ENCODE measurements at regions not wholly inside any gene's neighbourhood (a gene's known extent, or its start where the extent isn't known, plus 50 kb on each side); places are given as distances from the start of the nearest gene placed in this dataset.

- Histone ChIP-seq H3K4me2 (no peak overlapping the region), H3K36me3 (no peaks in the 10 kb centered on the region), H3K4me3 (no peak overlapping the region), H3K27me3 (no peaks in the 10 kb centered on the region), H3K9me3 (no peaks in the 10 kb centered on the region), H4K20me1 (no peaks in the 10 kb centered on the region), H3K27ac (no peak overlapping the region), H3K9ac (no peak overlapping the region), H3K4me1 (no peaks in the 10 kb centered on the region)
- no peak for TF ChIP-seq Cebpa-rat (IDR thresholded peaks at IDR 0.05)
These were observed 211.7 kb upstream of the TTC14 start for GRCh38 chr3:180390313-180390712.

- no peak for TF ChIP-seq Cebpa-rat (IDR thresholded peaks at IDR 0.05)
- H3K27me3 ChIP-seq = no peaks in the 10 kb centered on the region
These were observed 211.0 kb upstream of the TTC14 start for GRCh38 chr3:180391001-180391400.

GRCh38 chr3:180401226-180401625 is 200.7 kb upstream of the TTC14 start:
- no peak overlapping the region for H3K27ac ChIP-seq
- no peak for TF ChIP-seq Cebpa-rat (IDR thresholded peaks at IDR 0.05)
- no peak overlapping the region for H3K4me2 ChIP-seq

More at GRCh38 chr3:180391001-180391400, 211.0 kb upstream of the TTC14 start:
- H3K27ac ChIP-seq = no peak overlapping the region
- H3K4me1 ChIP-seq = no peaks in the 10 kb centered on the region
- H3K4me3 ChIP-seq = no peak overlapping the region
- no peaks in the 10 kb centered on the region for H3K36me3 ChIP-seq
- no peaks in the 10 kb centered on the region for H3K9me3 ChIP-seq
- no peak overlapping the region for H3K9ac ChIP-seq
- H3K4me2 ChIP-seq = no peak overlapping the region
- no peaks in the 10 kb centered on the region for H4K20me1 ChIP-seq

GRCh38 chr3:180402471-180403073 is 199.4 kb upstream of the TTC14 start:
- no peaks in the 10 kb centered on the region for H3K4me1 ChIP-seq
- H3K4me3 ChIP-seq = no peak overlapping the region
- no peak overlapping the region for H3K4me2 ChIP-seq
- no peak overlapping the region for H3K9ac ChIP-seq
- no peaks in the 10 kb centered on the region for H4K20me1 ChIP-seq
- no peaks in the 10 kb centered on the region for H3K27me3 ChIP-seq
- no peaks in the 10 kb centered on the region for H3K36me3 ChIP-seq
- no peak overlapping the region for H3K27ac ChIP-seq
- TF ChIP-seq Cebpa-rat (IDR thresholded peaks at IDR 0.05) = no peak
- no peaks in the 10 kb centered on the region for H3K9me3 ChIP-seq

More at GRCh38 chr3:180401226-180401625, 200.7 kb upstream of the TTC14 start:
- no peak overlapping the region for H3K4me3 ChIP-seq
- H3K9me3 ChIP-seq = no peaks in the 10 kb centered on the region
- no peaks in the 10 kb centered on the region for H3K27me3 ChIP-seq
- no peaks in the 10 kb centered on the region for H3K36me3 ChIP-seq
- H3K9ac ChIP-seq = no peak overlapping the region
- no peaks in the 10 kb centered on the region for H4K20me1 ChIP-seq
- H3K4me1 ChIP-seq = no peaks in the 10 kb centered on the region

DNA sequence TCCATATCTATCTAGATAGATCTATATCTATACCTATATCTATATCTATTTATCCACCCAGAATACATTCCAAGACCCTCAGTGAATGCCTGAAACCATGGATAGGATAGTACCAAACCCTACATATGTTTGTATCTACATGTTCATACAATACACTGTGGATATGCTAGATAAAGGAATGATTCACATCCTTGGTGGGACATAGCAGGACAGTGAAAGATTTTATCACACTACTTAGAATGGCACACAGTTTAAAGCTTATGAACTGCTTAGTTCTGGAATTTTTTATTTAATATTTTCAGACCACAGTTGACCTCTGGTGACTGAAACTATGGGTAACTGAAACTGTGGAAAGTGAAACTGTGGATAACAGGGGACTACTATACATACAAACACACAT is 198.8 kb upstream of the TTC14 start:
- H3K27me3 ChIP-seq = no peaks in the 10 kb centered on the region
- H3K36me3 ChIP-seq = no peaks in the 10 kb centered on the region
- H3K4me1 ChIP-seq = no peaks in the 10 kb centered on the region
- H3K9me3 ChIP-seq = no peaks in the 10 kb centered on the region
- no peak overlapping the region for H3K4me2 ChIP-seq
- H3K4me3 ChIP-seq = no peak overlapping the region
- H3K27ac ChIP-seq = no peak overlapping the region
- no peak for TF ChIP-seq Cebpa-rat (IDR thresholded peaks at IDR 0.05)
- no peaks in the 10 kb centered on the region for H4K20me1 ChIP-seq
- no peak overlapping the region for H3K9ac ChIP-seq

- H3K4me2 ChIP-seq = no peak overlapping the region
- no peaks in the 10 kb centered on the region for H3K9me3 ChIP-seq
- no peaks in the 10 kb centered on the region for H3K27me3 ChIP-seq
- no peak overlapping the region for H3K27ac ChIP-seq
- H4K20me1 ChIP-seq = no peaks in the 10 kb centered on the region
- no peaks in the 10 kb centered on the region for H3K4me1 ChIP-seq
- no peak overlapping the region for H3K9ac ChIP-seq
- no peak for TF ChIP-seq Cebpa-rat (IDR thresholded peaks at IDR 0.05)
- no peaks in the 10 kb centered on the region for H3K36me3 ChIP-seq
- no peak overlapping the region for H3K4me3 ChIP-seq
These were observed 193.3 kb upstream of the TTC14 start for GRCh38 chr3:180408654-180409053.

GRCh38 chr3:180409170-180409569 is 192.8 kb upstream of the TTC14 start:
- Histone ChIP-seq H3K27me3 (no peaks in the 10 kb centered on the region), H4K20me1 (no peaks in the 10 kb centered on the region), H3K27ac (no peak overlapping the region), H3K4me2 (no peak overlapping the region), H3K9ac (no peak overlapping the region), H3K36me3 (no peaks in the 10 kb centered on the region), H3K4me1 (no peaks in the 10 kb centered on the region), H3K4me3 (no peak overlapping the region), H3K9me3 (no peaks in the 10 kb centered on the region)
- TF ChIP-seq Cebpa-rat (IDR thresholded peaks at IDR 0.05) = no peak

DNA sequence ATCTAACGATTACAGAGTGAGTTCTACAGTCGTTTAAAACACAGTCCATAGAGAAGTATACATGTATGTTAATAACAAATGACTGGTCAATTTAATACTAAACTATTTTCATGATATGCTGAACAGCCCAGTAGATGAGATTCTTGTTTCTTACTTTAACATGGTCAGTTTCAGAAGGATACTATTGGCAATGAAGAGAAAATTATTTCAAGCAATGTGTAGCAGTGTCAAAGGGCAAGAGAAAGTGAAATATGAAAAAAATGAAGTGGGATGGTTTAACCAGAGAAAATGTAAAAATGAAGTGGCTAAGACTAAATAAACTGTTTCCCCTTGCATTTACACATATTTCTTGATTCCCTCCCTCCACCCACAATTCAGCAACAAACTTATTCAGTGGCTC is 192.1 kb upstream of the TTC14 start:
- TF ChIP-seq Cebpa-rat (IDR thresholded peaks at IDR 0.05) = no peak
- Histone ChIP-seq H4K20me1 (no peaks in the 10 kb centered on the region), H3K27ac (no peak overlapping the region), H3K9me3 (no peaks in the 10 kb centered on the region), H3K9ac (no peak overlapping the region), H3K4me1 (no peaks in the 10 kb centered on the region), H3K4me2 (no peak overlapping the region), H3K27me3 (no peaks in the 10 kb centered on the region), H3K36me3 (no peaks in the 10 kb centered on the region), H3K4me3 (no peak overlapping the region)

DNA sequence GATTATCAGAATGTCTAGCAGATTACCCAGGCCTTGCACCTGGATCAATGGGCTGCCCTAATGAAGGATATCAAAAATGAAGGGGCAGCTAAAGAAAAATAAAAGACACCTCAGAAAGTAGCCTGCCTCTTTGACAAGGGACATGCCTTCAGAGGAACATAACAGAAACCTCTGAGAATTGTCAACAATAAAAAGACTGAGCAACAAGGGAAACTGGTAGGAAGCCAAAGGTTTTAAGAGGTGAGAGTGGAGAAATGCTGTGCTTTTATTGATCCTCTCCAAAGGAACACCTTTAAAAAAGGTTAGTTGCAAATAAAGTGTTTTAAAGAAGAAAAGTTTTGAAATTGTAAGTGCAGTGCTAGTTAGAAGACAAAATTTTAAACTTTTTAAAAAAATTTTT is 187.8 kb upstream of the TTC14 start:
- H3K27me3 ChIP-seq = no peaks in the 10 kb centered on the region
- no peak overlapping the region for H3K4me2 ChIP-seq
- H3K36me3 ChIP-seq = no peaks in the 10 kb centered on the region
- H3K4me1 ChIP-seq = no peaks in the 10 kb centered on the region
- no peak overlapping the region for H3K9ac ChIP-seq
- no peak overlapping the region for H3K4me3 ChIP-seq
- H3K27ac ChIP-seq = no peak overlapping the region
- TF ChIP-seq Cebpa-rat (IDR thresholded peaks at IDR 0.05) = no peak
- no peaks in the 10 kb centered on the region for H3K9me3 ChIP-seq
- H4K20me1 ChIP-seq = no peaks in the 10 kb centered on the region

DNA sequence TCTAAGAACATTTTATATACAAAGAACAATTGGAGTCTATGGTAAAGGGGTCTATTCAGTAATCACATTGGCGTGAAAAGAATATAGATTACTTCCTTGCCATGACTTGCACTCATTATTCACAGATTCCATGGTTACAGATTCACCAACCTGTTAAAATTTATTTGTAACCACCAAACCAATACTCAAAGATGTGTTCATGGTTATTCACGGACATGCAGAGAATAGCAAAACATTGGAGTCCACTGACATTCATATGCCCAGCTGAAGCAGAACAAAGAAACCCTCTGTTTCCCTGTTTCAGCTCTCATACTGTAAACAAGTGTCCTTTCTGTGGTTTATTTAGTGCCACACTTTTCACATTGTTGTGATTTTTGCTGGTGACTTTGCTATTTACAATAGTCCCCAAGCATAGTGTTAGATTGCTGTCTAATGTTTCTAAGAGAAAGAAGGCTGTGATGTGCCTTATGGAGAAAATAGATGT is 185.8 kb upstream of the TTC14 start:
- Histone ChIP-seq H3K4me1 (no peaks in the 10 kb centered on the region), H4K20me1 (no peaks in the 10 kb centered on the region), H3K4me3 (no peak overlapping the region), H3K27me3 (no peaks in the 10 kb centered on the region), H3K9ac (no peak overlapping the region), H3K27ac (no peak overlapping the region), H3K4me2 (no peak overlapping the region), H3K9me3 (no peaks in the 10 kb centered on the region), H3K36me3 (no peaks in the 10 kb centered on the region)
- no peak for TF ChIP-seq Cebpa-rat (IDR thresholded peaks at IDR 0.05)

DNA sequence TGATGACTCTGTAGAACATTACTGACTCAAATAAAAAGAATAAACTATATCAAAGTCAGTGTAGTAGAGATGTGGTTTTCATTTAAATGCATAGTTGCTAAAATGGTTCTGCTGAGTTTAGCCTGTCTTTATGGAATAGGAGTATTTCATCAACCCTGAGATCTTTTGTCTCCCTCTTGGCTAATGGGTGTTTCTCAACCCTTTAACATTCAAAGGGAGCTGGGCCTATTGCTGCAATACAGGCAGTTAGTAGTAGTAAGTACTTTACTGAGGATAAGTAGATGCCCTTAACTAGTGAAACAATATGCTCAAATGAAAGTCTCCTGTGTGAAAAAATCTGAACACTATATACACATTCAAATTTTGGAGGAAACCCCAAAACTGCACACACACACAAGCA is 184.7 kb upstream of the TTC14 start:
- Histone ChIP-seq H3K4me3 (no peak overlapping the region), H3K9ac (no peak overlapping the region), H3K4me1 (no peaks in the 10 kb centered on the region), H3K9me3 (no peaks in the 10 kb centered on the region), H3K36me3 (no peaks in the 10 kb centered on the region), H3K27ac (no peak overlapping the region), H3K27me3 (no peaks in the 10 kb centered on the region), H4K20me1 (no peaks in the 10 kb centered on the region), H3K4me2 (no peak overlapping the region)
- no peak for TF ChIP-seq Cebpa-rat (IDR thresholded peaks at IDR 0.05)

Data from BLaER1 (cell line).